ENCODE measurements at regions not wholly inside any gene's neighbourhood (a gene's known extent, or its start where the extent isn't known, plus 50 kb on each side); places are given as distances from the start of the nearest gene placed in this dataset.
A peak's percentile ranks its signal among the peaks of the same experiment; 100 is the strongest.

GRCh38 chr13:78960881-78961280 lies 301.9 kb upstream of the OBI1 start:
- no peak for ATAC-seq
- Mint-ChIP-seq H3K4me1 (no peaks in the 10 kb centered on the region), H3K4me3 (no peak overlapping the region), H3K36me3 (ENCODE audit: low read depth) (no peaks in the 10 kb centered on the region), H3K27ac (no peak overlapping the region), H3K9me3 (no peaks in the 10 kb centered on the region), H3K27me3 (peaks cover 3% of the 10 kb centered on the region)
- no peak for DNase-seq

- no peak overlapping the region for H3K27ac Mint-ChIP-seq
- H3K4me1 Mint-ChIP-seq: no peaks in the 10 kb centered on the region
- H3K27me3 Mint-ChIP-seq: peaks cover 3% of the 10 kb centered on the region
- ATAC-seq (no peak), DNase-seq (no peak)
- no peaks in the 10 kb centered on the region for H3K9me3 Mint-ChIP-seq
- H3K36me3 Mint-ChIP-seq (ENCODE audit: low read depth): no peaks in the 10 kb centered on the region
- H3K4me3 Mint-ChIP-seq: no peak overlapping the region
Measured at GRCh38 chr13:78958006-78958405, 299.1 kb upstream of the OBI1 start.

GRCh38 chr13:78940455-78941130 lies 281.6 kb upstream of the OBI1 start:
- H3K27me3 Mint-ChIP-seq: no peaks in the 10 kb centered on the region
- no peaks in the 10 kb centered on the region for H3K9me3 Mint-ChIP-seq
- DNase-seq: no peak
- H3K27ac Mint-ChIP-seq: no peak overlapping the region
- no peaks in the 10 kb centered on the region for H3K36me3 Mint-ChIP-seq (ENCODE audit: low read depth)
- H3K4me3 Mint-ChIP-seq: no peak overlapping the region
- no peaks in the 10 kb centered on the region for H3K4me1 Mint-ChIP-seq
- ATAC-seq: no peak

GRCh38 chr13:78934336-78934735 lies 275.4 kb upstream of the OBI1 start:
- Mint-ChIP-seq H3K9me3 (no peaks in the 10 kb centered on the region), H3K36me3 (ENCODE audit: low read depth) (no peaks in the 10 kb centered on the region), H3K4me3 (no peak overlapping the region), H3K27ac (no peak overlapping the region), H3K4me1 (no peaks in the 10 kb centered on the region), H3K27me3 (no peaks in the 10 kb centered on the region)
- DNase-seq (no peak), ATAC-seq (no peak)

- Mint-ChIP-seq H3K9me3 (no peaks in the 10 kb centered on the region), H3K4me3 (no peak overlapping the region), H3K36me3 (ENCODE audit: low read depth) (no peaks in the 10 kb centered on the region), H3K27ac (no peak overlapping the region), H3K4me1 (no peaks in the 10 kb centered on the region), H3K27me3 (no peaks in the 10 kb centered on the region)
- ATAC-seq (no peak), DNase-seq (no peak)
Measured at GRCh38 chr13:78915015-78915414, 256.1 kb upstream of the OBI1 start.

GRCh38 chr13:78913656-78914055 lies 254.7 kb upstream of the OBI1 start:
- H3K27me3 Mint-ChIP-seq: no peaks in the 10 kb centered on the region
- DNase-seq (no peak), ATAC-seq (no peak)
- H3K4me3 Mint-ChIP-seq: no peak overlapping the region
- no peaks in the 10 kb centered on the region for H3K9me3 Mint-ChIP-seq
- H3K27ac Mint-ChIP-seq: no peak overlapping the region
- H3K4me1 Mint-ChIP-seq: no peaks in the 10 kb centered on the region
- H3K36me3 Mint-ChIP-seq (ENCODE audit: low read depth): no peaks in the 10 kb centered on the region

- Mint-ChIP-seq H3K36me3 (ENCODE audit: low read depth) (no peaks in the 10 kb centered on the region), H3K4me1 (no peaks in the 10 kb centered on the region), H3K9me3 (no peaks in the 10 kb centered on the region), H3K4me3 (no peak overlapping the region), H3K27me3 (no peaks in the 10 kb centered on the region), H3K27ac (no peak overlapping the region)
- DNase-seq: no peak
- no peak for ATAC-seq
Measured at GRCh38 chr13:78910147-78910546, 251.2 kb upstream of the OBI1 start.

- Mint-ChIP-seq H3K9me3 (no peaks in the 10 kb centered on the region), H3K27me3 (no peaks in the 10 kb centered on the region), H3K4me1 (no peaks in the 10 kb centered on the region), H3K4me3 (no peak overlapping the region), H3K36me3 (ENCODE audit: low read depth) (no peaks in the 10 kb centered on the region), H3K27ac (no peak overlapping the region)
- ATAC-seq: no peak
- no peak for DNase-seq
Measured at GRCh38 chr13:78909276-78909675, 250.3 kb upstream of the OBI1 start.

DNA sequence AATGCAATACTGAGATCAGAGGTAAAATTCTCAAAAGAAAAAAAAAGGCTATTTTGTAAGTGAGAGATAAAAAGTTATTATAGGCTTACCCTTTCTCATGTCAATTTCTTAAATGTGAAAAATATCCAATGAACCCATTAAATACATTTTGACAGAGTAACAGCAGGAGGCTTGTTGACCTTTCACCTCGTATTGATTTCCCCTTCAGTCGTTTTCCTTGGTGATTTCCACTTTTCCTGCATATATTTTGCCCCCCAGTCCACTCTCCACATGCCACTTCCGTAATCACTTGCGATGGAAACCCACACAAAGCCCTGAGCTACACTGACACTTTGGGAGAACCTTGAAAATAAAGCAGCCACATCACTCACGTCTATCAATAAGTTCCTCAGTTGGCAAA lies 248.1 kb upstream of the OBI1 start:
- H3K36me3 Mint-ChIP-seq (ENCODE audit: low read depth): no peaks in the 10 kb centered on the region
- no peaks in the 10 kb centered on the region for H3K27me3 Mint-ChIP-seq
- ATAC-seq: no peak
- H3K4me1 Mint-ChIP-seq: no peaks in the 10 kb centered on the region
- no peak for DNase-seq
- no peak overlapping the region for H3K4me3 Mint-ChIP-seq
- no peaks in the 10 kb centered on the region for H3K9me3 Mint-ChIP-seq
- no peak overlapping the region for H3K27ac Mint-ChIP-seq

- DNase-seq: no peak
- H3K4me3 Mint-ChIP-seq: no peak overlapping the region
- no peak for ATAC-seq
Measured at GRCh38 chr13:78897200-78897599, 238.2 kb upstream of the OBI1 start.

DNA sequence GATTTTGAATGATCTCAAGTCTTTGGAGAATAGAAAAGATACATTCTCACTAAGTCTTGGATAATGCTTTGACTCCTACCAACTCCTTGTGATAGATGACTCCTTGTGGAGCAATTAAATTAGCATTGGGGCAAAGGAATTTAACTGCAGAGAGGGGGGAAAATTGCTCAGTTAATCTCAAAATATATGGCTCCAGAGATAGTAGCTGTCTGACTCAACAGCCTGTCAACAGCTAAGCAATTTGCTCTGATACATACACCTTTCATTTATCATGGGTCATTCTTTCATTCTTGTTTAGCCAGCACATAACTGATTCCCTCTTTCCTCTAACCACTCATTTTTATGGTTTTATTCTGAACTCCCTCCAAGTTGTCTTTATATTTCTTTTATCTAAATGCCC lies 225.6 kb upstream of the OBI1 start:
- Mint-ChIP-seq H3K4me3 (no peak overlapping the region), H3K27me3 (peaks cover 8% of the 10 kb centered on the region), H3K27ac (no peak overlapping the region), H3K36me3 (ENCODE audit: low read depth) (no peaks in the 10 kb centered on the region), H3K4me1 (no peaks in the 10 kb centered on the region), H3K9me3 (no peaks in the 10 kb centered on the region)
- ATAC-seq: no peak
- DNase-seq: no peak

More at GRCh38 chr13:78897200-78897599, 238.2 kb upstream of the OBI1 start:
- no peak overlapping the region for H3K27ac Mint-ChIP-seq
- peaks cover 8% of the 10 kb centered on the region for H3K9me3 Mint-ChIP-seq
- no peaks in the 10 kb centered on the region for H3K36me3 Mint-ChIP-seq (ENCODE audit: low read depth)
- no peaks in the 10 kb centered on the region for H3K4me1 Mint-ChIP-seq
- H3K27me3 Mint-ChIP-seq: peaks cover 8% of the 10 kb centered on the region

DNA sequence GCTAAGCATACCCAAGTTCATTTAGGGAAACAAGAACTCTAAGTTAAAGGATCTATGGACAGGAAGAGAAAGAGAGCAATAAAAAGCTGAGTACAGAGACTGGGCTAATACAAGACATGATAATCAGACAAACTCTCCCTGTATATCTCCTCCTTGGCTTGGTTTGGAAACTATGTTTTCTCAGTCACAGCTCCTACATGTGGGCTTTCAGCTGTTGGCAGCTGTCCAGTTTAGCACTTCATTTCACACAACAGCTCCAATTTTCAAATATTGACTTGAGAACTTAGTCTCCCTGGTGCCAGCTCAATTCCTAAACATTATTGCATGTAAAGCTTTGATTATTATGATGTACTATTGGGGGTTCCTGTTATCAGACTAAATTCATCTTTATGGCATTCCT lies 222.8 kb upstream of the OBI1 start:
- DNase-seq: no peak
- Mint-ChIP-seq H3K27me3 (peaks cover 8% of the 10 kb centered on the region), H3K36me3 (ENCODE audit: low read depth) (no peaks in the 10 kb centered on the region), H3K27ac (no peak overlapping the region), H3K4me3 (no peak overlapping the region), H3K9me3 (no peaks in the 10 kb centered on the region), H3K4me1 (no peaks in the 10 kb centered on the region)
- ATAC-seq: no peak

DNA sequence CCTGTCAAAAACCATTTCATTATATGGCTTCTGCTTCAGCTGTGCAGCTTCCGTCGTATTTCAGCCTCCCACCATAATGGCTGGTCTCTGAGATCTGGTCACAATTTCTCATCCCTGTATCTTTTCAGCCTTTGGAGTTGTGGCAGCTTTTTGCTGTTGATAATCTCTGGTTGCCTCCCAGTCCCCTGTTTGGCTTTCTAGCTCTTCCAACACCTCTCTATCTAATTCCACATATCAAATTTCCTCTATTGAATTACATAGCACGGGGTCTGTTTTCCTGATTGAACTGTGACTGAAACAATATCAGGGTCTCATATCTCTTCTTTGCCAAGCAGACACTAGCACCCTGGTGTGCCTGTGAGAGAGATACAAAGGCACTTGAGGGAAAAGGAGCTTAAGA lies 222.1 kb upstream of the OBI1 start:
- DNase-seq: no peak
- Mint-ChIP-seq H3K27me3 (peaks cover 8% of the 10 kb centered on the region), H3K36me3 (ENCODE audit: low read depth) (no peaks in the 10 kb centered on the region), H3K9me3 (no peaks in the 10 kb centered on the region), H3K4me1 (no peaks in the 10 kb centered on the region), H3K4me3 (no peak overlapping the region), H3K27ac (no peak overlapping the region)
- ATAC-seq: no peak

DNA sequence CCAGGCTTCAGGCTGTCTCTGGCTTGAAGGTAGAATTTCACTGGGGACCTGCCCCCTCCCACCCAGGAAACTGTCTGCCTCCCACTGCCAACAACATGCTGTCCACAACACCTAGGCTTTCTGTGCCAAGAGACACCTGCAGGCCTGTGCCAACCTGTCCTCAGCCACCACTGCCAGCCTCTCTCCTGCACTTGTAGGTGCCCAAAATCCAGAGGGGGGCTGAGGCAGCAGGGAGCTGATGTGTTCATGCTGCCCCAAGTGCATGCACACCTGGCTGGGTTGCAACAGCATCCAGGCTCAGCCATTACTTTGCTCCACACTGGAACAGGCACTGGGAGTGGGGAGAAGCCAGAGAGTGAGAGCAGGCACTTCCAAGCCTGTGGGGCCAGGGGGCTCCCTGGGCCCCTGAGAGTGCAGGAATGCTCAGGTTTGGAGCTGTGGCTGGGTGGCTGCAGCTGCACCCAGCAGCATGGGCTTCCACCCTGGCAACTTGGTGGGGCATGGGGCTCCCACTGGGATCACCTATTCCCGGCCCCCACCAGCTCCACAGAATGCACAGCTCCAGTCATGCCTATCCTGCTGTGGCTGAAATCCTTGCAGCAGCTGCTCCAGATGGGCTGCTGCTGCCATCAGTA lies 218.1 kb upstream of the OBI1 start:
- Mint-ChIP-seq H3K27ac (no peak overlapping the region), H3K4me3 (no peak overlapping the region), H3K27me3 (peaks cover 7% of the 10 kb centered on the region), H3K36me3 (ENCODE audit: low read depth) (no peaks in the 10 kb centered on the region), H3K4me1 (no peaks in the 10 kb centered on the region), H3K9me3 (no peaks in the 10 kb centered on the region)
- DNase-seq: no peak
- ATAC-seq: peak; percentile 28

DNA sequence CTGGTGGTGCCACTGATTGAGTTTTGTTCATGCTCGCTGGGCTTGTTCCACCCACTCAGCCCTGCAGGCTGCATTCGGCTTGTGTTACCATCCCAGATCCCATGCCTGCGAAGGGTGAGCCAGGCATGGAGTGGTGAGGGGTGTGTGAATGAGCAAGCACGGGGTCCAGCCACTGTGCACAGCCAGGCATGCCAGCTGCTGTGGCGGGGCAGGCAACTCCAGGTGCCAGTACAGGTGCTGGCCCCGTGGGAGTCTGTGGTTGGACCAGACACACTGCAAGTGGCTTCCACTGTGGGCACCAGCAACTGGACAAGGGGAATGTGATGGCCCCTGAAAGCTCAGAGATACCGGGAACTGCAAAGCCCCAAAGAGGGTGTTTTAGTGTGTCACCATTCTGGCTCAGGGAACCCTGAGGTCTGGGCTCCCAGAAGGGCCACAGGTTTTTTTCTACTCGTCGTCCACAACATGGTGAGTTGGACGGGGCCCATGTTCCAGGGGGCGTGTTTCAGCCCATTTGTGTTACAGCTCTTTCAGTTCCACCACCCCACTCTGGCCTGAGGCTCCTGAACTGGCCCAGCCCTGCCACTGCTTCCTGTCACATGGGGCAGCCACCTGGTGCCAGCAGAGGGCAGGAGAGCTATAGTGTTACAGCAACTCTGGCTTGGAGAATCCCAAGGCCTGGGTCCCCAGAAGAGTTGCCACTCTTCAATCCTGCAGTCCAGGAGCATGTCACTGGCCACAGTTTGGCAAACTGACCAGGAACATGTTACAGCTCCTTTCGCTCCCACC lies 217.0 kb upstream of the OBI1 start:
- Mint-ChIP-seq H3K36me3 (ENCODE audit: low read depth) (no peaks in the 10 kb centered on the region), H3K9me3 (no peaks in the 10 kb centered on the region), H3K27me3 (peaks cover 3% of the 10 kb centered on the region), H3K27ac (no peak overlapping the region), H3K4me1 (no peaks in the 10 kb centered on the region), H3K4me3 (no peak overlapping the region)
- ATAC-seq (no peak), DNase-seq (no peak)
